Left lung (tissue), 4 donors: ENCODE measurements at regions not wholly inside any gene's neighbourhood (a gene's known extent, or its start where the extent isn't known, plus 50 kb on each side); places are given as distances from the start of the nearest gene placed in this dataset.

Experiments
- ATAC-seq: fragments of 200-7000 bp; cut with Tn5 transposase; one replicate; pipeline ENCODE4 v1.9.1; 2020; ENCODE audit warnings: moderate library complexity
- DNase-seq, 4 donors: peaks; one replicate each; pipeline ENCODE4 v3.0.0-alpha.2; 2013 to 2020
- H3K27ac ChIP-seq, 2 donors: fragments of 200-600 bp; sonication (generic) in 1 of 2; one replicate each; pipeline versions ENCODE4 v1.5.0 to v1.8.0; 2020 to 2021
- H3K27me3 ChIP-seq, 2 donors: fragments of 200-600 bp; sonication (generic) in 1 of 2; one replicate each; pipeline versions ENCODE4 v1.5.0 to v1.8.0; 2020 to 2021
- H3K36me3 ChIP-seq, 2 donors: fragments of 200-600 bp; sonication (generic) in 1 of 2; one replicate each; pipeline versions ENCODE4 v1.5.0 to v1.8.0; 2020 to 2021
- H3K4me1 ChIP-seq, 2 donors: fragments of 200-600 bp; one replicate each; pipeline ENCODE4 v1.8.0; 2021
- H3K4me3 ChIP-seq, 2 donors: fragments of 200-600 bp; sonication (generic) in 1 of 2; one replicate each; pipeline versions ENCODE4 v1.5.0 to v1.8.0; 2020 to 2021; ENCODE audit warnings: mild to moderate bottlenecking in 1 of 2
- H3K9me3 ChIP-seq, 2 donors: fragments of 200-600 bp; sonication (generic) in 1 of 2; one replicate each; pipeline versions ENCODE4 v1.5.0 to v1.8.0; 2020 to 2021
- intact Hi-C, 2 donors: fragments of 100-400 bp; cut with DNase I; formaldehyde crosslinking; loops; one replicate each; pipeline versions ENCODE4 v1.11.2 to v1.14.2; 2022
- TF ChIP-seq, protein P1 (sequence below), 2 donors: fragments of 200-600 bp; sonication (generic) in 1 of 2; IDR thresholded peaks; one replicate each; pipeline versions ENCODE4 v1.5.0 to v1.8.0; 2021; ENCODE audit warnings: antibody characterized with exemption in 2 of 2
- donor health status: DM: no; HTN: yes; CAD: no.
- donor health status: DM: no; HTN: no; CAD: no.

DNA sequence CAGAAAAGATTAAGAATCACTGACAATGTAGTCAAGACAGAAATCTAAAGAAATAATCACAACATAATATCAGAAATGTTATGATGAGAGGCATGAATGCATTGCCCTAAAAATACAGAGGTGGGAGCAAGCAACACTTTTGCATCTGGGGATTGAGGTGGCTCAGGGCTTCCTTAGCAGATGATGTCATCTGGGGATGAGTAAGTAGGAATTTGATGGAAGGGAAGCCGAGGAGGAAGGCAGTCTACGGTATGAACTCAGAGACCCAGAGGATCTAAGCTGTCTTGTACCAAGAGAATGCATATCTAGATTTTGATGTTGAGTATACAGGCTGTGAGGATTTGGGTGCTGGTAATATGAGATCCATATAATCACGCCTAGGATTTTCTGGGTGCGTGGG is 193.0 kb upstream of the SNX19 start:
- Histone ChIP-seq H3K36me3 (no peaks in the 10 kb centered on the region), H3K27ac (no peak overlapping the region), H3K9me3 (peaks cover 0 to 16% of the 10 kb centered on the region in 2 donors), H3K27me3 (no peaks in the 10 kb centered on the region), H3K4me1 (no peaks in the 10 kb centered on the region), H3K4me3 (no peak overlapping the region)
- intact Hi-C loops = no loop called here
- ATAC-seq (no peak), DNase-seq (no peak)
- TF ChIP-seq, protein P1, sequence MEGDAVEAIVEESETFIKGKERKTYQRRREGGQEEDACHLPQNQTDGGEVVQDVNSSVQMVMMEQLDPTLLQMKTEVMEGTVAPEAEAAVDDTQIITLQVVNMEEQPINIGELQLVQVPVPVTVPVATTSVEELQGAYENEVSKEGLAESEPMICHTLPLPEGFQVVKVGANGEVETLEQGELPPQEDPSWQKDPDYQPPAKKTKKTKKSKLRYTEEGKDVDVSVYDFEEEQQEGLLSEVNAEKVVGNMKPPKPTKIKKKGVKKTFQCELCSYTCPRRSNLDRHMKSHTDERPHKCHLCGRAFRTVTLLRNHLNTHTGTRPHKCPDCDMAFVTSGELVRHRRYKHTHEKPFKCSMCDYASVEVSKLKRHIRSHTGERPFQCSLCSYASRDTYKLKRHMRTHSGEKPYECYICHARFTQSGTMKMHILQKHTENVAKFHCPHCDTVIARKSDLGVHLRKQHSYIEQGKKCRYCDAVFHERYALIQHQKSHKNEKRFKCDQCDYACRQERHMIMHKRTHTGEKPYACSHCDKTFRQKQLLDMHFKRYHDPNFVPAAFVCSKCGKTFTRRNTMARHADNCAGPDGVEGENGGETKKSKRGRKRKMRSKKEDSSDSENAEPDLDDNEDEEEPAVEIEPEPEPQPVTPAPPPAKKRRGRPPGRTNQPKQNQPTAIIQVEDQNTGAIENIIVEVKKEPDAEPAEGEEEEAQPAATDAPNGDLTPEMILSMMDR (IDR thresholded peaks at IDR 0.05) = no peak

DNA sequence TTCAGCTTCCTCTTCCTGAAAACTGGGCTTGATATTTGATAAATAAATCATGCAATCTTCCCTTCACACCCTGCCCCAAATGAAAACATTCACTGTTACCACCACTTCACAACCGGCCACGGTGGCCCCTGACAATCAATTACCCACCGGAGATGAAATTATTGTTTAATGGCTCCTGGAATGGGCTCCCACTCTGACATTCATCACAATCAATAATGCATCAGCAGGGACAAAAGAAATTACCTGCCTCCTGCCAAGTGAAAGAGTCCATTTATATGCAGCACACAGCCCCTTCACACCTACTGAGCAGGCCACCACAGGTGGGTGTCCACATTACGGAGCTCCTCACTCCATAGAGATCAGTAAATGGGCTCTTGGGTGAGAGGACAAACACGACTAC is 193.5 kb upstream of the SNX19 start:
- no peaks in the 10 kb centered on the region for H3K36me3 ChIP-seq
- intact Hi-C loops = no loop called here
- DNase-seq = no peak
- H3K27ac ChIP-seq = no peak overlapping the region
- ATAC-seq = no peak
- no peaks in the 10 kb centered on the region for H3K27me3 ChIP-seq
- TF ChIP-seq, protein P1 (IDR thresholded peaks at IDR 0.05) = no peak
- no peak overlapping the region for H3K4me3 ChIP-seq
- peaks cover 0 to 16% of the 10 kb centered on the region in 2 donors for H3K9me3 ChIP-seq
- H3K4me1 ChIP-seq = no peaks in the 10 kb centered on the region

- no peak overlapping the region for H3K4me3 ChIP-seq
- TF ChIP-seq, protein P1 (IDR thresholded peaks at IDR 0.05) = no peak
- H3K27ac ChIP-seq = no peak overlapping the region
- H3K4me1 ChIP-seq = no peaks in the 10 kb centered on the region
- no peaks in the 10 kb centered on the region for H3K36me3 ChIP-seq
- H3K27me3 ChIP-seq = no peaks in the 10 kb centered on the region
- intact Hi-C loops = no loop called here
- peaks cover 0 to 16% of the 10 kb centered on the region in 2 donors for H3K9me3 ChIP-seq
- ATAC-seq (no peak), DNase-seq (no peak)
Observed at GRCh38 chr11:131111775-131112174, 195.5 kb upstream of the SNX19 start.

DNA sequence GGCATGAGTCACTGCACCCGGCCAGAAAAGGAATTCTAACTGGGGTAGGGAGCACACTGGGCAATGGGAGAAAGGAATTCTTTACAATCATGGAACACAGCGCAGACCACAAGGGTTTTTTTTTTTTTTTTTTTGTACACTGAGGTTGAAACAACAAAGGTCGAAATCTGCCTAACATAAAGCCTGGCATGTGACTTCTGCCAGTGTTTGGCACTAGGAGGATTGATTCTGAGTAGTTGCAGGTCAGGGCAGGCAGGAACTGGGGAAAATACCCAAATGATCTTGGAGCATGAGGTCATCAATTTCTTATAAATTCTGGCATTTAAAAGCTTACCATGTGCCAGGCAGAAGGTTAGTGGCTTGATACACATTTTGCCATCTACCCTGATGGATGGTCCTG is 202.0 kb upstream of the SNX19 start:
- no peak overlapping the region for H3K4me3 ChIP-seq
- intact Hi-C loops = no loop called here
- no peaks in the 10 kb centered on the region for H3K4me1 ChIP-seq
- TF ChIP-seq, protein P1 (IDR thresholded peaks at IDR 0.05) = no peak
- ATAC-seq (no peak), DNase-seq (no peak)
- H3K9me3 ChIP-seq = no peaks in the 10 kb centered on the region
- no peaks in the 10 kb centered on the region for H3K36me3 ChIP-seq
- H3K27me3 ChIP-seq = no peaks in the 10 kb centered on the region
- H3K27ac ChIP-seq = no peak overlapping the region

- TF ChIP-seq, protein P1 (IDR thresholded peaks at IDR 0.05) = no peak
- intact Hi-C loops = no loop called here
Observed at GRCh38 chr11:131121426-131122333, 205.4 kb upstream of the SNX19 start.

More at GRCh38 chr11:131121426-131122333, 205.4 kb upstream of the SNX19 start:
- Histone ChIP-seq H3K4me3 (no peak overlapping the region), H3K4me1 (no peaks in the 10 kb centered on the region), H3K36me3 (no peaks in the 10 kb centered on the region), H3K27ac (no peak overlapping the region), H3K9me3 (no peaks in the 10 kb centered on the region), H3K27me3 (no peaks in the 10 kb centered on the region)
- ATAC-seq (no peak), DNase-seq (no peak)
